ENCODE measurements at regions not wholly inside any gene's neighbourhood (a gene's known extent, or its start where the extent isn't known, plus 50 kb on each side); places are given as distances from the start of the nearest gene placed in this dataset.
A peak's percentile ranks its signal among the peaks of the same experiment; 100 is the strongest.

DNA sequence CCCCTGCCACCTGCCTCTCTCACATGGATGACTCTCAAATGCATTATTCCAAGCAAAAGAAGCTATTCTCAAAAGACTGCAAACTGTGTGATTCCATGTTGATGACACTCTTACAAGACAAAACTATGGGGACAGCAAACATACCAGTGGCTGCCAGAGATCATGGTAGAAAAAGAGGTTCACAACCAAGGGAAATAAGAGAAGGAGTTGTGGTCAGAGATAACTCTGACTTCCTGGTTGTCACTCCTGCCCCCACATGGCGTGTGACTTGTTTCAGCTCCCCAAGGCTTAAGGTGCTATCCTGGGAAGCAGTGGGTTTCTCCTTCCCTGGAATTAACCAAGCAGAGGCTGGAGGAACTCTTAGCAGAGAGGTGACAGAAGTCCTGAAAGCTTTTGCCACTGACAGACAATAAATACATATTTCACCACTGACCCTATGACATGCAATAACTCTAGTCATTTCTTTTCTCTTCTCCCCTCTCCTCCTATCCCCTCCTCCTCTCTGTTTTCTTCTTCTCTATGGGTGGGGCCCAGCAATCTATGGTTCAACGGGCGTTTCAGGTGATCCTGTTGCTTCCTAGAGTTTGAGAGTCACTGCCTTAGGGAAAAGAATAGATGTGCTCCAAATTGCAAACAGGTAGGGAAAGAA is 185.1 kb downstream of the FCRL5 start:
- H3K4me3 ChIP-seq (ENCODE audit: control insufficient read depth in 1 of 7, extremely low read depth in 1 of 7, insufficient read depth in 4 of 7, low read depth in 2 of 7, low read length in 6 of 7): no peak overlapping the region
- ChIA-PET CTCF (interaction anchor here (0.7 to 2.0 kb wide), 6 partner anchors 14 to 171 kb away, joined by 3 to 14 read pairs (median 4); no protein-coding TSS in a partner anchor), POLR2A (no interaction called here)
- H3K4me1 ChIP-seq (ENCODE audit: control extremely low read depth in 1 of 4, control insufficient read depth in 4 of 4, insufficient read depth in 4 of 4, low read length in 3 of 4): peaks cover 0 to 28% (median 12%) of the 10 kb centered on the region in 4 experiments
- 0% methylated on average over 1 of the region's 3 CpGs for WGBS (ENCODE audit: insufficient coverage)
- H3K27me3 ChIP-seq (replicated peaks in 2 of 5; ENCODE audit: control insufficient read depth in 4 of 5, insufficient read depth in 5 of 5, low read length in 4 of 5): no peaks in the 10 kb centered on the region
- DNase-seq: peak; percentile 28 to 44 (median 33)
- peak overlapping the region in 1 of 2 experiments; percentile 39 for H3K27ac ChIP-seq (ENCODE audit: insufficient read depth in 1 of 2, low read depth in 1 of 2, low read length in 2 of 2, poor library complexity in 1 of 2, severe bottlenecking in 2 of 2)
- no peaks in the 10 kb centered on the region for H3K36me3 ChIP-seq (ENCODE audit: control insufficient read depth in 4 of 4, insufficient read depth in 4 of 4, low read length in 3 of 4)
- no peaks in the 10 kb centered on the region for H3K9me3 ChIP-seq (ENCODE audit: control extremely low read depth in 1 of 5, control insufficient read depth in 4 of 5, insufficient read depth in 2 of 5, low read depth in 1 of 5, low read length in 4 of 5)

GRCh38 chr1:157364612-157365011 is 187.7 kb downstream of the FCRL5 start:
- 100% methylated on average over 2 of the region's 3 CpGs for WGBS (ENCODE audit: insufficient coverage)
- Histone ChIP-seq H3K27me3 (replicated peaks in 2 of 5; ENCODE audit: control insufficient read depth in 4 of 5, insufficient read depth in 5 of 5, low read length in 4 of 5) (peaks cover 0 to 2% (median 0%) of the 10 kb centered on the region in 5 experiments), H3K4me1 (ENCODE audit: control extremely low read depth in 1 of 4, control insufficient read depth in 4 of 4, insufficient read depth in 4 of 4, low read length in 3 of 4) (peaks cover 0 to 26% (median 12%) of the 10 kb centered on the region in 4 experiments), H3K36me3 (ENCODE audit: control insufficient read depth in 4 of 4, insufficient read depth in 4 of 4, low read length in 3 of 4) (no peaks in the 10 kb centered on the region), H3K4me3 (ENCODE audit: control insufficient read depth in 1 of 7, extremely low read depth in 1 of 7, insufficient read depth in 4 of 7, low read depth in 2 of 7, low read length in 6 of 7) (no peak overlapping the region), H3K27ac (ENCODE audit: insufficient read depth in 1 of 2, low read depth in 1 of 2, low read length in 2 of 2, poor library complexity in 1 of 2, severe bottlenecking in 2 of 2) (no peak overlapping the region), H3K9me3 (ENCODE audit: control extremely low read depth in 1 of 5, control insufficient read depth in 4 of 5, insufficient read depth in 2 of 5, low read depth in 1 of 5, low read length in 4 of 5) (no peaks in the 10 kb centered on the region)
- DNase-seq: no peak
- ChIA-PET CTCF (interaction anchor here (1.1 kb wide), 1 partner anchor 120 kb away, joined by 3 read pairs; no protein-coding TSS in a partner anchor), POLR2A (no interaction called here)

GRCh38 chr1:157363660-157364140 is 188.6 kb downstream of the FCRL5 start:
- Histone ChIP-seq H3K4me1 (ENCODE audit: control extremely low read depth in 1 of 4, control insufficient read depth in 4 of 4, insufficient read depth in 4 of 4, low read length in 3 of 4) (peaks cover 0 to 21% (median 12%) of the 10 kb centered on the region in 4 experiments), H3K27me3 (replicated peaks in 2 of 5; ENCODE audit: control insufficient read depth in 4 of 5, insufficient read depth in 5 of 5, low read length in 4 of 5) (peaks cover 0 to 2% (median 0%) of the 10 kb centered on the region in 5 experiments), H3K36me3 (ENCODE audit: control insufficient read depth in 4 of 4, insufficient read depth in 4 of 4, low read length in 3 of 4) (no peaks in the 10 kb centered on the region), H3K4me3 (ENCODE audit: control insufficient read depth in 1 of 7, extremely low read depth in 1 of 7, insufficient read depth in 4 of 7, low read depth in 2 of 7, low read length in 6 of 7) (no peak overlapping the region), H3K9me3 (ENCODE audit: control extremely low read depth in 1 of 5, control insufficient read depth in 4 of 5, insufficient read depth in 2 of 5, low read depth in 1 of 5, low read length in 4 of 5) (no peaks in the 10 kb centered on the region), H3K27ac (ENCODE audit: insufficient read depth in 1 of 2, low read depth in 1 of 2, low read length in 2 of 2, poor library complexity in 1 of 2, severe bottlenecking in 2 of 2) (no peak overlapping the region)
- peak; percentile 36 to 67 (median 61) for DNase-seq
- WGBS (ENCODE audit: insufficient coverage): 95% methylated on average over 6 of the region's 7 CpGs
- ChIA-PET POLR2A (no interaction called here), CTCF (interaction anchor here (0.6 to 1.4 kb wide), 11 partner anchors 8 to 328 kb away, joined by 3 to 6 read pairs (median 3); no protein-coding TSS in a partner anchor)

DNA sequence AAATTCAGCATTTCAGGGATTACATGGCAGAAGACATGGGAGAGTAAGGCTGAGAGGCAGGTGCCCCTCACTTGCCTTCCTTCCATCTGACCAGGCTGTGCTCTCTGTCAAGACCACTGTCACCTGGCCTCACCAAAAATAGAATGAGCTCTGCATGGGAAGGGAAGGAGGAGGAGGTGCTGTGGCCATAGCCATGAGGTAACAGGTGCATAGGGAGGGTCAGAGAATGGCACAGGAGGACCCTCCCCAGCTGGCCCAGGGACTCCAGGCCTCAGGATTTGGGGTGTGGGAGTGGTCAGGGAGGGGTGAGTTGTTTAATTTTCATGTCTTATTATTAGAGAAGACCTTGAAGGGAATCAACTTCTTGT is 192.3 kb downstream of the FCRL5 start:
- Histone ChIP-seq H3K9me3 (ENCODE audit: control extremely low read depth in 1 of 5, control insufficient read depth in 4 of 5, insufficient read depth in 2 of 5, low read depth in 1 of 5, low read length in 4 of 5) (no peaks in the 10 kb centered on the region), H3K36me3 (ENCODE audit: control insufficient read depth in 4 of 4, insufficient read depth in 4 of 4, low read length in 3 of 4) (no peaks in the 10 kb centered on the region), H3K27me3 (replicated peaks in 2 of 5; ENCODE audit: control insufficient read depth in 4 of 5, insufficient read depth in 5 of 5, low read length in 4 of 5) (peaks cover 0 to 2% (median 0%) of the 10 kb centered on the region in 5 experiments), H3K4me1 (ENCODE audit: control extremely low read depth in 1 of 4, control insufficient read depth in 4 of 4, insufficient read depth in 4 of 4, low read length in 3 of 4) (peaks cover 0 to 5% (median 3%) of the 10 kb centered on the region in 4 experiments), H3K4me3 (ENCODE audit: control insufficient read depth in 1 of 7, extremely low read depth in 1 of 7, insufficient read depth in 4 of 7, low read depth in 2 of 7, low read length in 6 of 7) (no peak overlapping the region), H3K27ac (ENCODE audit: insufficient read depth in 1 of 2, low read depth in 1 of 2, low read length in 2 of 2, poor library complexity in 1 of 2, severe bottlenecking in 2 of 2) (no peak overlapping the region)
- CTCF ChIA-PET: interaction anchor here (0.7 to 1.5 kb wide), 4 partner anchors 11 to 164 kb away, joined by 3 to 5 read pairs (median 3); no protein-coding TSS in a partner anchor
- DNase-seq: no peak
- POLR2A ChIA-PET: no interaction called here

DNA sequence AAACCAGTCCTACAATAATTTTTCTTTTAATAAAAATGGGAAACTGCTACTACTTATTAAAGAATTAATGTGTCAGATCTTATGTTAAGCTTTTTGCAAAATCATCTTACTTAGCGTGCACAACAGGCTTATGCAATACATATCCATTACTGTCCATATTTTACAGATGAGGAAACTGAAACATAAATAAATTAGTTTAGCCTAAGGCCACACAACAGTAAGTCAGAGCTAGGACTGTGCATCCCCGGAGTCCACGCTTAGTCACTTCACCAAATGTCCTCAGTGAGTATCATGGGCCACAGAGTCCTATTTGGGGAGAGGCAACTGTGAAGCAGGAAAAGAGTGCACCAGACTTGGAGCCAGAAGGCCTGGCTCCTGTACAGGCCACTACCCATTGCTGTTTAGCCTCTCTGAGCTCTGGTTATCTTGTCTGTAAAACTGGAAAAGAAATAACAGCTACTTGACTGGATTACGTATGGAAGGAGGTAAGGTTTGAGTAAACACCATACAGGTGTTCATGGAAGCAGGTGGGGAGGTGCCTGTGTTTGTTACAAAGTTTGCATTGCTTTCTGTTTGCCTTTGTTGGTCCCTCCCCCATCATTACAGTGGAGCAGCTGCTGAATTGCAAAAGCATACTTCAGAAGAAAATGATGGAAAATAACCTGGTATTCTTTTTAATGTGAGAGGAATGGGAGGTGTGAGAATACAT is 192.8 kb downstream of the FCRL5 start:
- Histone ChIP-seq H3K4me3 (ENCODE audit: control insufficient read depth in 1 of 7, extremely low read depth in 1 of 7, insufficient read depth in 4 of 7, low read depth in 2 of 7, low read length in 6 of 7) (no peak overlapping the region), H3K36me3 (ENCODE audit: control insufficient read depth in 4 of 4, insufficient read depth in 4 of 4, low read length in 3 of 4) (no peaks in the 10 kb centered on the region), H3K27ac (ENCODE audit: insufficient read depth in 1 of 2, low read depth in 1 of 2, low read length in 2 of 2, poor library complexity in 1 of 2, severe bottlenecking in 2 of 2) (no peak overlapping the region), H3K27me3 (replicated peaks in 2 of 5; ENCODE audit: control insufficient read depth in 4 of 5, insufficient read depth in 5 of 5, low read length in 4 of 5) (peaks cover 0 to 2% (median 0%) of the 10 kb centered on the region in 5 experiments), H3K9me3 (ENCODE audit: control extremely low read depth in 1 of 5, control insufficient read depth in 4 of 5, insufficient read depth in 2 of 5, low read depth in 1 of 5, low read length in 4 of 5) (no peaks in the 10 kb centered on the region), H3K4me1 (ENCODE audit: control extremely low read depth in 1 of 4, control insufficient read depth in 4 of 4, insufficient read depth in 4 of 4, low read length in 3 of 4) (peaks cover 0 to 5% (median 3%) of the 10 kb centered on the region in 4 experiments)
- no peak for DNase-seq
- CTCF ChIA-PET: interaction anchor here (0.7 to 1.5 kb wide), 4 partner anchors 11 to 164 kb away, joined by 3 to 5 read pairs (median 3); no protein-coding TSS in a partner anchor
- 92% methylated on average over 3 of the region's 4 CpGs for WGBS (ENCODE audit: insufficient coverage)
- POLR2A ChIA-PET: no interaction called here

DNA sequence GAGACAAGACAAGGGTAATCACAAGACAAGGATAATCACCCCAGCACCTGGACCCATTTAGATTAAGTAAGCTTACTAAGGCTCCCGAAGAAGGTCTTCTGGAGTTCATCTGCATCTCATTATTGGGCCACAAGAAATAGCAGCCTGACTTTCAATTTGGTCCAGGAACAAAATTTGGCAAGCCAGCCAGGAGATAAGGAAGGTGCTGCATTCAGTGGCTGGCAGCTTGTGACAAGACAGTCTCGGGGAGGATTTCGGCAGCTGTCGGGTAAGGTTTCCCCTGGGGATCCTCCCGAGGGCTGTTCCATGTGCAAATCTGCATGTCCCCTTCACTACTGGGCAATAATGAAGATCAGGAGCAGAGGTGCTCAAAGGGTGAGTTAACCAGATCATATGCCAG is 195.2 kb downstream of the FCRL5 start:
- no peak overlapping the region for H3K4me3 ChIP-seq (ENCODE audit: control insufficient read depth in 1 of 7, extremely low read depth in 1 of 7, insufficient read depth in 4 of 7, low read depth in 2 of 7, low read length in 6 of 7)
- WGBS (ENCODE audit: insufficient coverage): 98% methylated on average over 5 of the region's 5 CpGs
- H3K36me3 ChIP-seq (ENCODE audit: control insufficient read depth in 4 of 4, insufficient read depth in 4 of 4, low read length in 3 of 4): no peaks in the 10 kb centered on the region
- CTCF ChIA-PET: interaction anchor here (0.7 to 1.9 kb wide), 6 partner anchors 12 to 161 kb away, joined by 3 to 5 read pairs (median 4); no protein-coding TSS in a partner anchor
- peaks cover 0 to 2% (median 0%) of the 10 kb centered on the region in 5 experiments for H3K27me3 ChIP-seq (replicated peaks in 2 of 5; ENCODE audit: control insufficient read depth in 4 of 5, insufficient read depth in 5 of 5, low read length in 4 of 5)
- H3K9me3 ChIP-seq (ENCODE audit: control extremely low read depth in 1 of 5, control insufficient read depth in 4 of 5, insufficient read depth in 2 of 5, low read depth in 1 of 5, low read length in 4 of 5): no peaks in the 10 kb centered on the region
- DNase-seq: no peak
- POLR2A ChIA-PET: interaction anchor here (0.6 kb wide), 1 partner anchor 18 kb away, joined by 3 read pairs; no protein-coding TSS in a partner anchor
- no peak overlapping the region for H3K27ac ChIP-seq (ENCODE audit: insufficient read depth in 1 of 2, low read depth in 1 of 2, low read length in 2 of 2, poor library complexity in 1 of 2, severe bottlenecking in 2 of 2)
- peaks cover 0 to 5% (median 3%) of the 10 kb centered on the region in 4 experiments for H3K4me1 ChIP-seq (ENCODE audit: control extremely low read depth in 1 of 4, control insufficient read depth in 4 of 4, insufficient read depth in 4 of 4, low read length in 3 of 4)

All from common myeloid progenitor, CD34-positive (primary cell).